GM12878 (cell line): ENCODE measurements at regions not wholly inside any gene's neighbourhood (a gene's known extent, or its start where the extent isn't known, plus 50 kb on each side); places are given as distances from the start of the nearest gene placed in this dataset.

Experiments
- ATAC-seq: fragments of 200-7000 bp; cut with Tn5 transposase; 3 replicates; pipeline ENCODE4 v1.9.1; 2020; ENCODE audit warnings: mild to moderate bottlenecking, moderate library complexity
- BruUV-seq: library from RNA; stranded (reverse); fragments of 400-500 nt; replicated peaks from 2 replicates; lab custom pipeline; 2021; lab: Mats Ljungman, UMichigan
- CTCF ChIA-PET: fragments of 300-600 bp; sonication (Branson Sonifier 250); formaldehyde crosslinking; extraction: SDS; loops from one replicate; lab custom pipeline; 2021; ENCODE audit warnings: inconsistent platforms; lab: Yijun Ruan, JAX
- POLR2A ChIA-PET: fragments of 350-600 bp; formaldehyde crosslinking; extraction: SDS; loops from one replicate; lab custom pipeline; 2021; ENCODE audit warnings: inconsistent platforms; lab: Charles Lee
- RAD21 ChIA-PET: fragments of 300-600 bp; sonication (Branson Sonifier 250); formaldehyde crosslinking; loops from one replicate; lab custom pipeline; 2023; ENCODE audit warnings: antibody characterized with exemption; ENCODE audit not compliant: unreplicated experiment; lab: Charles Lee
- SMC1A ChIA-PET: fragments of 300-600 bp; sonication (Branson Sonifier 250); formaldehyde crosslinking; loops from one replicate; lab custom pipeline; 2023; ENCODE audit not compliant: unreplicated experiment, uncharacterized antibody; lab: Charles Lee
- DNase-seq: peaks from one replicate; pipeline ENCODE4 v3.0.0-alpha.2; 2011; ENCODE audit warnings: low read depth, low spot score
- FAIRE-seq: peaks from 3 replicates; lab custom pipeline; 2011; peaks lifted over from hg19 to GRCh38; lab: Jason Lieb, UNC
- H2AFZ ChIP-seq: 2 replicates; pipeline ENCODE4 v1.6.0; 2011; ENCODE audit warnings: low read depth, low read length, control low read depth; ENCODE audit not compliant: control insufficient read depth
- H3K27ac ChIP-seq: 2 replicates; pipeline ENCODE4 v1.5.1; 2011; ENCODE audit warnings: control low read depth; ENCODE audit not compliant: control insufficient read depth, insufficient read depth
- H3K27me3 ChIP-seq, 2 experiments: replicated peaks in 1 of 2; 2 replicates each; pipeline versions ENCODE4 v1.6.0 to v1.6.1; 2011; ENCODE audit warnings: low read length in 1 of 2; ENCODE audit not compliant: control insufficient read depth in 2 of 2, insufficient read depth in 2 of 2
- H3K36me3 ChIP-seq, 2 experiments: 2 replicates each; pipeline ENCODE4 v1.5.1; 2011; ENCODE audit warnings: low read length in 1 of 2; ENCODE audit not compliant: control insufficient read depth in 2 of 2, insufficient read depth in 2 of 2
- H3K4me1 ChIP-seq: 2 replicates; pipeline ENCODE4 v1.6.1; 2011; ENCODE audit warnings: mild to moderate bottlenecking, low read length, moderate library complexity, mixed read lengths; ENCODE audit not compliant: control insufficient read depth, insufficient read depth
- H3K4me2 ChIP-seq: 2 replicates; pipeline ENCODE4 v1.6.0; 2011; ENCODE audit warnings: control low read depth; ENCODE audit not compliant: control insufficient read depth, insufficient read depth
- H3K4me3 ChIP-seq: fragments of 200-600 bp; sonication (generic); 2 replicates; pipeline ENCODE4 v1.5.1; 2016
- H3K79me2 ChIP-seq: 2 replicates; pipeline ENCODE4 v1.6.0; 2011; ENCODE audit warnings: low read length; ENCODE audit not compliant: control insufficient read depth, insufficient read depth
- H3K9ac ChIP-seq: 2 replicates; pipeline ENCODE4 v1.8.0; 2011; ENCODE audit warnings: low read length, control low read depth, mixed read lengths; ENCODE audit not compliant: control insufficient read depth, insufficient read depth
- H3K9me3 ChIP-seq: replicated peaks from 3 replicates; pipeline ENCODE4 v1.5.1; 2011; ENCODE audit warnings: mild to moderate bottlenecking, low read length; ENCODE audit not compliant: control insufficient read depth, insufficient read depth
- H4K20me1 ChIP-seq: 2 replicates; pipeline ENCODE4 v1.6.0; 2011; ENCODE audit not compliant: control insufficient read depth, insufficient read depth
- BCL3 ChIP-seq: IDR thresholded peaks from 2 replicates; pipeline ENCODE4 v1.6.1; 2011; ENCODE audit warnings: borderline replicate concordance, low read depth, mild to moderate bottlenecking, moderate library complexity, low read length; ENCODE audit not compliant: insufficient read depth, poor library complexity, severe bottlenecking
- BRCA1 ChIP-seq: IDR thresholded peaks from 2 replicates; pipeline ENCODE4 v1.6.1; 2011; ENCODE audit warnings: low read depth, low read length, improper control_type of control experiment
- E2F4 ChIP-seq: IDR thresholded peaks from 2 replicates; pipeline ENCODE4 v1.6.1; 2012; ENCODE audit warnings: low read depth, low read length, improper control_type of control experiment
- ELK1 ChIP-seq: IDR thresholded peaks from 2 replicates; pipeline ENCODE4 v1.6.1; 2012; ENCODE audit warnings: low read depth, low read length, improper control_type of control experiment
- IKZF2 ChIP-seq, 2 experiments: fragments of 450-650 bp; IDR thresholded peaks; 2 replicates each; pipeline ENCODE4 v1.6.1; 2017; ENCODE audit warnings: mild to moderate bottlenecking in 2 of 2, moderate library complexity in 2 of 2
- KAT2A ChIP-seq: conservative IDR thresholded peaks from 2 replicates; pipeline ENCODE4 v1.6.1; 2011; ENCODE audit warnings: low read depth, low read length; ENCODE audit not compliant: control insufficient read depth
- MTA3 ChIP-seq: IDR thresholded peaks from 2 replicates; pipeline ENCODE4 v1.6.1; 2012; ENCODE audit warnings: low read length, inconsistent platforms, borderline replicate concordance
- NR2C1 ChIP-seq: fragments of 450-650 bp; IDR thresholded peaks from 2 replicates; pipeline ENCODE4 v1.6.1; 2017; ENCODE audit warnings: antibody characterized with exemption, mild to moderate bottlenecking, moderate library complexity
- POLR2AphosphoS5 ChIP-seq: IDR thresholded peaks from 2 replicates; pipeline ENCODE4 v1.6.1; 2011; ENCODE audit warnings: mild to moderate bottlenecking, low read length, inconsistent platforms
- REST ChIP-seq: IDR thresholded peaks from 2 replicates; pipeline ENCODE4 v1.6.1; 2012; ENCODE audit warnings: mild to moderate bottlenecking, low read depth, low read length
- WGBS: methylation state at CpG from one replicate; pipeline ENCODE4 v1.1.6; 2016; ENCODE audit warnings: low lambda C conversion rate; ENCODE audit not compliant: insufficient replicate concordance, insufficient coverage; ENCODE audit errors: missing lambda C conversion rate; 5-methylcytosine and 5-hydroxymethylcytosine counted together
- in situ Hi-C: fragments of 300-500 bp; cut with MboI; formaldehyde crosslinking; loops from 9 replicates; pipeline ENCODE4 v1.14.3; 2018; ENCODE audit warnings: mixed read lengths
- intact Hi-C: fragments of 100-400 bp; cut with micrococcal nuclease; formaldehyde crosslinking; loops from one replicate; pipeline ENCODE4 v1.14.2; 2022; ENCODE audit not compliant: unreplicated experiment

GRCh38 chr19:29411113-29411581, 114.6 kb upstream of the VSTM2B start:
- ATAC-seq: no peak
- POLR2A ChIA-PET: no interaction called here
- in situ Hi-C loops: no loop called here
- H3K9me3 ChIP-seq: no peaks in the 10 kb centered on the region
- WGBS: 49% methylated on average over 17 of the region's 17 CpGs
- no peaks in the 10 kb centered on the region for H3K79me2 ChIP-seq
- TF ChIP-seq BCL3 (peak; percentile 28), NR2C1 (no peak)
- TF ChIP-seq, all 136 proteins: peak for 1
- no peak for FAIRE-seq
- Histone ChIP-seq H3K27me3 (no peaks in the 10 kb centered on the region), H3K4me2 (no peak overlapping the region), H3K36me3 (no peaks in the 10 kb centered on the region), H3K4me3 (no peak overlapping the region), H3K27ac (no peak overlapping the region), H2AFZ (no peak overlapping the region), H4K20me1 (no peaks in the 10 kb centered on the region), H3K9ac (no peak overlapping the region), H3K4me1 (no peaks in the 10 kb centered on the region)
- intact Hi-C loops: no loop called here
- SMC1A ChIA-PET: interaction anchor here (0.7 kb wide), 1 partner anchor 83 kb away, joined by 4 read pairs; no protein-coding TSS in a partner anchor
- CTCF ChIA-PET: no interaction called here
- RAD21 ChIA-PET: no interaction called here
- BruUV-seq: no TSS peak
- DNase-seq: no peak

- POLR2A ChIA-PET: no interaction called here
- RAD21 ChIA-PET: no interaction called here
- in situ Hi-C loops: no loop called here
- no peak for TF ChIP-seq POLR2AphosphoS5
- no peak for TF ChIP-seq MTA3
- TF ChIP-seq IKZF2 (IDR thresholded peaks at IDR 0.05): no peak
- no peak for TF ChIP-seq E2F4
- TF ChIP-seq BRCA1: no peak
- no peak for TF ChIP-seq ELK1
- TF ChIP-seq KAT2A: no peak
- no peak for TF ChIP-seq REST
Observed at GRCh38 chr19:29413435-29413834, 112.4 kb upstream of the VSTM2B start.

More at GRCh38 chr19:29413435-29413834, 112.4 kb upstream of the VSTM2B start:
- Histone ChIP-seq H3K4me1 (no peaks in the 10 kb centered on the region), H3K27ac (no peak overlapping the region), H3K4me2 (no peak overlapping the region), H3K4me3 (no peak overlapping the region), H4K20me1 (no peaks in the 10 kb centered on the region), H2AFZ (no peak overlapping the region), H3K36me3 (no peaks in the 10 kb centered on the region), H3K79me2 (no peaks in the 10 kb centered on the region), H3K9me3 (no peaks in the 10 kb centered on the region), H3K9ac (no peak overlapping the region), H3K27me3 (no peaks in the 10 kb centered on the region)
- WGBS: 9% methylated on average over 3 of the region's 3 CpGs
- ATAC-seq (no peak), FAIRE-seq (no peak), DNase-seq (no peak)
- intact Hi-C loops: no loop called here
- ChIA-PET CTCF (no interaction called here), SMC1A (no interaction called here)
- BruUV-seq: no TSS peak
